NCI-H1436 (cell line): ENCODE measurements at regions not wholly inside any gene's neighbourhood (a gene's known extent, or its start where the extent isn't known, plus 50 kb on each side); places are given as distances from the start of the nearest gene placed in this dataset.
"Not testable (repeated sequence)": the region's sequence is repeated elsewhere in the genome, so short reads cannot be mapped to it uniquely, and the experiment has no call there.

Experiments used
- DNase-seq: peaks from one replicate; lab custom pipeline; 2025; lab: John Stamatoyannopoulos, UW

DNA sequence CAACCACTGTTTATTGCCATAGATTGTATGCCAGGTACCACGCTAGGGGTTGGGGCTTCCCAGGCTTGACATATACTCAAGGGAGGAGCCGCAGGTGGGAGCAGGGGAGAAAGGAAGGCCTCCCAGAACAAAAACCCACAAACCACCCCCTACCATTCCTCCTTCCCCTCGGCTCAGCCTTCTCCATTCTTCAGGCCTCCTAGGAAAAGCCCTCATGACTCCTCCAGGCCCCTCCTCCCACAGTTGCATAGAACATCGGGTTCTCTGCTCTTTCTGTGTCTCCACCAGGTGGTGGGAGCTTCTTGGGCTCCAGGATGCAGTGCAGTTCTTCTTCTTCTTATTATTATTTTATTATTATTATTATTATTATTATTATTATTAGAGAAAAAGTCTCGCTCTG is 80.3 kb downstream of the ZFP36L2 start:
- DNase-seq, result no peak

DNA sequence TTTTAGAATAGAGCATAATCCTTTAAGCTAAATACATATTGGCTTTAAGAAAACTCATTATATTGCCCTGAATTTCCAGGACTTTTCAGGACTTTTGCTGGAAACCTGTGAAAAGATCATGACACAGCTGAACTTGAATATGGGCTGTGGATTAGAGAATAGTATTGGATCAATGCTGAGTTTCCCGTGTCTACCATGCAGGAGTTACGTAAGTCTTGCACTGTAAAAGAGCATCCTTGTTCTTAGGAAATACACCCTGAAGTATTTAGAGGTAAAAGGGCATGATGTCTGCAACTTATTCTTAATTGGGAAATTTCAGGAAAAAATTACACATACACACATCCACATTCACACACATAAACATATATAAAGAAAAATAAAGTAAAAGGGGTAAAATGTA is 82.1 kb downstream of the ZFP36L2 start:
- DNase-seq, result no peak

DNA sequence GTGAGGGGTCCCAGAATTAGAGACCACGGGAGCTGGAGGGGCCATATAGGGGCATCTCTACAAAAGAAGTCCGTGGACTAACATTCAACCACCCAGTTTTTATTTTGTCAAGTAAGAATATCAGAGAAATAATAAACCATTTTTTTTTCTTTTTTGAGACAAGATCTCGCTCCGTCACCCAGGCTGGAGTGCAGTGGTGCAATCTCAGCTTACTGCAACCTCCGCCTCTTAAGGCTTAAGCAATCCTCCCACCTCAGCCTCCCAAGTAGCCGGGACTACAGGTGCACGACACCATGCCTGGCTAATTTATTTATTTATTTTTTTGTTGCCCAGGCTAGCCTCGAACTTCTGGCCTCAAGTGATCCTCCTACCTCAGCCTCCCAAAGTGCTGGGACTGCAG is 82.7 kb downstream of the ZFP36L2 start:
- no peak for DNase-seq

- no peak for DNase-seq
Measured at GRCh38 chr2:43142921-43143438, 83.4 kb downstream of the ZFP36L2 start.

DNA sequence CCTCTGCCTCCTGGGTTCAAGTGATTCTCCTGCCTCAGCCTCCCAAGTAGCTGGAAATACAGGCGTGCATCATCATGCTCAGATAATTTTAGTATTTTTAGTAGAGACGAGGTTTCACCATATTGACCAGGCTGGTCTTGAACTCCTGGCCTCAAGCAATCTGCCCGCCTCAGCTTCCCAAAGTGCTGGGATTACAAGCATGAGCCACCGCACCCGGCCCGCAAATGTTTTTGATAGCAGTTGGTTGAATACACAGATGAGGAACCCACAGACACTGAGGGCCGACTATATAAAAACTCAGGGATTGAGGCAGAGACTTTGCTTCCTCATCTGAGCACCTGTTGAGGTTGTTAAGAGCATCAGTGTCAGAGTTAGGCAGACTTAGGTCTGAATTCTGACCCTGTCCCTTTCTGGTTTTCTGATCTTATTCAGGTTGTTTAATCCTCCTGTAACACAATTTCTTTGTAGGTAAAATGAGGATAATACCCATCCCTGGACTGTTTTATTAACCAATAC is 84.7 kb downstream of the ZFP36L2 start:
- not testable (repeated sequence) for DNase-seq

- no peak for DNase-seq
Measured at GRCh38 chr2:43139996-43140621, 86.3 kb downstream of the ZFP36L2 start.

GRCh38 chr2:43139501-43139900 is 86.9 kb downstream of the ZFP36L2 start:
- no peak for DNase-seq

DNA sequence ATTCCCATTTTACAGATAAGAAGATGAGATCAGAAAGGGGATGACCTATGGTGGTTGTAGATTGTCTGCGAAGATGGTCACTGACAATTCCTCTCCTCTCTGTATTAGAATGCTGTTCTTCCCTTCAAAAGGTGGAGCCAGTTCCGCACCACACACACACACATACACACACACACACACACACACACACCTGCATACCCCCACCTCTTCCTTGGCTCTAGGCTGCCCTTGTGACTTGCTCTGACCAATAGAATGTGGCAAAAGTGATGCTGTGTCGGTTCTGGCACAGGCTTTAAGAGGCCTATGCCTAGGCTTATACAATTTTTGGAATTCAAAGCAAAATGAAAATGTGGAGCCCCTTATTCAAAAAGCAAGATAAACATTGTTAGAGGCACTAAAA is 88.0 kb downstream of the ZFP36L2 start:
- DNase-seq, result no peak

DNA sequence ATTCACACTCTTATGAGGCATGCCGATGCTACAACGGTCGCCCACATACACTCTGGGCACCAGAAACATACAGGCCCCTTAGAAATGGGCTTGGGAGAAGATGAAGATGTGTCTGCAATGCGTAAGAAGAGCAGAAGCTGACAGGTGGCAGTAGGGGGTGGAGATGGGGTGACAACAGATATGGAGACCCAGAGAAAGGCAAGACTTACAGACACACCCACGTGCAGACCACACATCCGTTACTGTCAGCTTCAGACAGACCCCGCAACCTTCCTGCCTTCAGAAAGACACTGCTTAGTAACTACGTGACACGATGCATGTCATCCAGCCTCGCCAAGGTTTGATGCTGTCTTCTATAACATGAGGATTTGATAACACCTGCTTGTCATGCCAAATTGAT is 89.5 kb downstream of the ZFP36L2 start:
- DNase-seq, result no peak

DNA sequence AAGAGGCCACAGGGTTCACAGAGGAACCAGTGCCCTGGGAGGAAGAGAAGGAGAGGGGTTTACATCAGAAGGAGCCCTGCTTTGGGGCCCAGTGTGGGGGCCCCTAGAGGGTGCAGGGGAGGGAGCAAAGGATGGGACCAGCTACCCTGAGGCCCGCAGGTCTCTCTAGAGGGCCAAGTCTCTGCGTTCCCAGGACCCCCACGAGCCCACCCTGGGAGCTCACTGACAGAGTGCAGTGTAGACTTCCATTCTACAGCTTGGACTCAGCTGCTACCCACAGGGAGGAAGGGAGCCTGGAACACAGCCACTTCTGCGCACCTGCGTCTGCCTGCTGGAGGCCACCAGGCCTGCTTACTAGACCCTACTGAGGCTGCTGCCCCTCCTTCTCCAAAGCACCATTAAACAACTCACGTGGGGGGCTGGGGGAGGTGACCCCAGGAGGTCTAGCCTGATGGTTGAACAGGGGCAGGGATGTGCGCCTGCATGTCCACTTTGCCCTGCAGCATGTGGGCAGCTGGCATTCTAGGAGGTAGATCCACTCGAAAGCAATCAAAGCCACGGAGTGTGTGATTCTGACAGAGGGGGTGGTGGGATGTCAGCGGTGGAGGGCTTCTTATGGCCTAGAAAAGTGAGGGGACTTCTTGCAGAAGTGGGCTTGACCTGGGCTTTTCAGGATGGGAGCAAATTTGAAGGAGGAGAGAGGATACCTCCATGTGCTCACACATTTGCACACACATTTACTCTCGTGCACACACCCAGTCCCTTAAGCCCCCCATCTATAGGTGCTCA is 90.2 kb downstream of the ZFP36L2 start:
- no peak for DNase-seq

GRCh38 chr2:43135583-43135982 is 90.8 kb downstream of the ZFP36L2 start:
- DNase-seq, result no peak

DNA sequence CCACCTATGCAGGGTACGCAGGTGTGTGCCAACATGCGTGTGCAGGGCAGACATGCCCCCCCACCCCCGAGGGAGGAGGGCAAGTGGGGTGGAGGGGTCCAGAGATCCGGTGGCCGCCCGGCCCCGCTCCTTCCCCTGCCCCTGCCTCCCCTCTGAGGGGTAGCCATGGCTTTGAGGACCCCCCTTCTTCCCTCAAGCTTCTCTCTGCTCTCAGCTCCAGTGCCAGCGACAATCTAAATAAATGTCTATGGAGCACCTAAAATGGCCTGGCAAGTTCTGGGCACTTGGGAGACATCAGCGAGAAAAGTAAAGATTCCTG is 91.9 kb downstream of the ZFP36L2 start:
- no peak for DNase-seq

DNA sequence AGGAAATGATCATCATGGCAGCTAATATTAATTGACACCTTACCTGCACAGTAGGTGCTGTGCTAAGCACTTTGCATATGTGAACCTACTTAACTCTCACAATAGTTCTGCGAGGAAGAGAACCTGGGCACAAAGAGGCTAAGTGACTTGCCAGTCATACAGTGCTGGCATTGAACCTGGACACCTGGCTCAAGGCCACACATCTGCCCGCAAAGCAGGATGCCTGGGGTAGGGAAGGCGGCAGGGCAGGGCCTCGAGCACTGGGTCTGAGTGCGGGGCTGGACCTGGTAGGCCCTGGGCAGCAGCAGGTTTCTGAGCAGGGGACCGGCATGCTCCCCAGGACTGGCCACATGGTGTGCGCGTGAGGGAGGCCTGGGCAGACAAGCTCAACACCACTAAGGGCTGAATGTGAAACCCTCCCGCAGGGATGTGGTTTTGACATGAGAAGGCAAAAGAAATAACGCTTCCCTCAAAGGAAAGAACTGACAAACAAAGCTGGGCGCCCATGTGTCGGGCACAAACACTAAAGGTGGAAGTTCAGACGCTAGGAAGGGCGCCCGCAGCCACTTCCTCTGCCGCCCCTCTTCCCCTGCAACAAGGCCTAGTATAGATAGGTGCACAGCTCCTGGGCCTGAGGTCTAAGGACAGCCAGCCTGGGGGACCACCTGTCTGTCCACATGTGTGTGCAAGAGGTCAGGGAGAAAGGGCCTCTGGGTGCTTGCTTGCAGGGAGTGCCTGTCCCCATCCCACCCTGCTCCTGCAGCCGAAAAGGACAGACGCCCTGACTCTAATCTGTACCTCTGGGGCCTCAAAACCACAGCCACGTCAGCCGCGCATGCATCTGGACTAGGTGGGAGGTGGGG is 92.5 kb downstream of the ZFP36L2 start:
- DNase-seq, result no peak

DNA sequence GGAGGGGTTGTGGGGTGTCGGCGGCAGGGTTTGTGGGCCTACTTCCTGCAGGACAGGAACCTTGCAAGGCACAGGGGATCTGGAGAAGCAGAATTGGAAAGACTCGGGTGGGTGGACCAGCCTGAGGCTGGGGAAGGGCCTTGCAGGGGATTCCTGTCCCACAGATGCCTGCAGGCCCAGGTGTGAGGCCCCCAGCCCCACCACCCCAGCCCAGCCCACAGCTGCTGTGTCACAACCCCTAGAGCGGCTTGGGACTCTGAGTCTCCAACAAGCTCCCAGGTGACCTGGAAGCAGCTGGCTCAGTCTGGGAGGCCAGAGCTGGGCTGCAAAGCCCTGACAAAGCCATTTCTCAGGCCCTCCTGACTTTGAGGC is 93.1 kb downstream of the ZFP36L2 start:
- no peak for DNase-seq

- no peak for DNase-seq
Measured at GRCh38 chr2:43132683-43133301, 93.6 kb downstream of the ZFP36L2 start.

- DNase-seq, result no peak
Measured at GRCh38 chr2:43131890-43132682, 94.3 kb downstream of the ZFP36L2 start.

DNA sequence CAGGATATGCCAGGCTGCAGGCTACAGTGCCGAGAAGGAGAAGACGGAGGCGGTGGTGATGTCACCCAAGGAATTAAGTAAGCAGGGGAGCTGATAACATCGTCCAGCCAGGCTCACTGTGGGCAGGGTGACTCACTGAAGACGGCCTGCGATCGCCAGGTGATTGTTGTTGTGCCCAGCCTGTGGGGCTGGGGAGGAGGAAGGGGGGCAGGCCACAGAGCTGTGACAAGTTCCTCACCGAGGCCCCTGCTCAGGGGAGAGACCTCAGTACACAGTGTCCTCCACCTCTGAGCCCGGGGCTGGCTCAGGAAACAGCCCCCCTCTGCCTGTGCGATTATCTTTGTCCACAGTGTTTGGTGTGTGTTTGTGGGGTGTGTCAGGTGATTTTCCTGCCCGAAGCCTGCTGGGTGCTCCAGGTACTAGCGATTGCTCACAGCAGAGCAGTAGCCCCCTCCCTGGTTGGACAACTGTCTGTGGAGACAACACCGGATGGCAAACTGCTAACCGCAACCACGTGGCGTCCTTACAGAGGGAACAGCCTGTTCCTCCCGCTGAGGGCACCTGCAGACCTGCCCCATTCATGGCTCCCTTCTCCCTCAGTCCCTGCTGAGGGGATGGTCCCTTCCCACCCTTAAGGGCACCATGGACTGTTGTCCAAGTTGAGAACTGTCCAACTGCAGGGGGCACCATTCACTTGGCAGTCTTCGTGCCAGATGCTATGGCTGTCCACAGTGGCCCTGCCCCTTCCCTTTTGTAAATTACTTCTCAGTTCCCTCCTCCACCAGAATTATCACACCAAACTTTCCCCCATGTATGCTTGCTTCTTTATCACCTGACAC is 95.1 kb downstream of the ZFP36L2 start:
- DNase-seq, result no peak

DNA sequence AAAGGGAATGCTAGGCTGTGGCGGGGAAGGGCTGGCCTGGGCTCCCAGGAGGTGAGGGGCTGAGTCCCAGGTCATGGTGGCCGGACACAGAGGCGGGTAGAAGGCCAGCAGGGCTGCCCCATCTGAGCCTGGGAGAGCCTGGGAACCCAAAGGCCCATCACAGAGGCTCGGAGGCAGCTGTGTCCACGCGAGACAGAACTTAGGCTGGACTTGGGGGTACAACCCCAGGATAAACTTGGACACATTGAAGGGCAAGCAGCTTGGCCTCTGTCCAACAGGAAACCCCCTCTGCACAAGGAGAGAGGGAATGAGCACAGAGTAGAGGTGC is 95.9 kb downstream of the ZFP36L2 start:
- no peak for DNase-seq

- no peak for DNase-seq
Measured at GRCh38 chr2:43129676-43130547, 96.5 kb downstream of the ZFP36L2 start.

DNA sequence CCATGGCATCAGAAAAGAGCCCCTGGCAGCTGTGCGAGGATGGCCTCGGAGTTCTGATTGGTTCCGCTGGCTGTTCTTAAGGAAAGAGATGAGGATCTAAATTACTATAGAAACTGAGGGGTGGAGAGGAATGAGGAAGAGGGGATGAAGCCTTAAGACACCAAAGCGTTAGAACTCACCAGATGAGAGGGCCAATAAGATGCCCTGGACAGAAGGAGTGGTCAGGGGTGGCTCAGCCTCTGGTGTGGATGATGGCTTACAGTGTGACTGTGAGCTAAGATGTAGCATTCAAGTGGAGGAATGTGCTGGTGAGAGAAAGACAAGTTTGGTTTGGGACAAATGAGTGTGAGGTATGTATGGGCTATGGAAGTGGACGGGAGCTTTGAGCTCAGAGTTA is 97.8 kb downstream of the ZFP36L2 start:
- DNase-seq, result no peak
